ENCODE measurements at regions not wholly inside any gene's neighbourhood (a gene's known extent, or its start where the extent isn't known, plus 50 kb on each side); places are given as distances from the start of the nearest gene placed in this dataset.
A peak's percentile ranks its signal among the peaks of the same experiment; 100 is the strongest.

- no peak overlapping the region for H4K91ac ChIP-seq (ENCODE audit: low read depth, low read length)
These were observed 207.6 kb upstream of the PRICKLE2 start for GRCh38 chr3:64432870-64433269.

GRCh38 chr3:64431526-64432091, 206.3 kb upstream of the PRICKLE2 start:
- no peak overlapping the region for H2BK12ac ChIP-seq (ENCODE audit: low read length)
- H3K79me1 ChIP-seq (ENCODE audit: low read length) = no peaks in the 10 kb centered on the region
- H2BK5ac ChIP-seq (ENCODE audit: low read depth, low read length, poor library complexity) = no peak overlapping the region
- no peaks in the 10 kb centered on the region for H3K27me3 ChIP-seq (ENCODE audit: insufficient read depth, low read length)
- H3K9ac ChIP-seq (ENCODE audit: low read length) = no peak overlapping the region
- H3K4ac ChIP-seq (ENCODE audit: low read depth, low read length) = no peak overlapping the region
- no peaks in the 10 kb centered on the region for H3K4me1 ChIP-seq (ENCODE audit: control insufficient read depth in 1 of 2, insufficient read depth in 2 of 2, low read length in 2 of 2)
- H2AK5ac ChIP-seq (ENCODE audit: low read length) = no peak overlapping the region
- no peak overlapping the region for H3K27ac ChIP-seq (ENCODE audit: low read depth, low read length)
- H3K4me3 ChIP-seq (ENCODE audit: low read depth, low read length) = no peak overlapping the region
- H4K8ac ChIP-seq (ENCODE audit: low read depth, low read length) = no peak overlapping the region
- peaks cover 3% of the 10 kb centered on the region for H3K9me3 ChIP-seq (ENCODE audit: insufficient read depth, low read depth, low read length)
- H3K79me2 ChIP-seq (ENCODE audit: control insufficient read depth, insufficient read depth, low read length, poor library complexity) = no peaks in the 10 kb centered on the region
- H4K12ac ChIP-seq (ENCODE audit: low read depth, low read length) = no peak overlapping the region
- H3K23ac ChIP-seq (ENCODE audit: low read length) = no peak overlapping the region
- H3K36me3 ChIP-seq (ENCODE audit: control insufficient read depth in 1 of 2, insufficient read depth in 2 of 2, low read length in 2 of 2) = peaks cover 0 to 6% of the 10 kb centered on the region in 2 experiments
- H3K18ac ChIP-seq (ENCODE audit: low read length) = no peak overlapping the region
- H2AFZ ChIP-seq (ENCODE audit: insufficient read depth, low read length, poor library complexity) = no peak overlapping the region
- no peak overlapping the region for H3K4me2 ChIP-seq (ENCODE audit: low read length)
- no CpG with 5 or more reads among the region's 6 CpGs for WGBS (ENCODE audit: extremely low coverage, insufficient coverage, insufficient read length)
- no peak for DNase-seq
- H2BK120ac ChIP-seq (ENCODE audit: insufficient read depth, low read length, poor library complexity) = no peak overlapping the region
- H4K91ac ChIP-seq (ENCODE audit: low read depth, low read length) = no peak overlapping the region
- H3K14ac ChIP-seq (ENCODE audit: low read length) = no peak overlapping the region

More at GRCh38 chr3:64432870-64433269, 207.6 kb upstream of the PRICKLE2 start:
- no peak overlapping the region for H3K9ac ChIP-seq (ENCODE audit: low read length)
- no peaks in the 10 kb centered on the region for H3K79me1 ChIP-seq (ENCODE audit: low read length)
- H2BK120ac ChIP-seq (ENCODE audit: insufficient read depth, low read length, poor library complexity) = no peak overlapping the region
- H3K79me2 ChIP-seq (ENCODE audit: control insufficient read depth, insufficient read depth, low read length, poor library complexity) = no peaks in the 10 kb centered on the region
- no peak overlapping the region for H4K8ac ChIP-seq (ENCODE audit: low read depth, low read length)
- no peak overlapping the region for H2BK5ac ChIP-seq (ENCODE audit: low read depth, low read length, poor library complexity)
- H3K27ac ChIP-seq (ENCODE audit: low read depth, low read length) = no peak overlapping the region
- no peak overlapping the region for H3K23ac ChIP-seq (ENCODE audit: low read length)
- no peak overlapping the region for H3K18ac ChIP-seq (ENCODE audit: low read length)
- no peak for DNase-seq
- H3K4me1 ChIP-seq (ENCODE audit: control insufficient read depth in 1 of 2, insufficient read depth in 2 of 2, low read length in 2 of 2) = no peaks in the 10 kb centered on the region
- peaks cover 3% of the 10 kb centered on the region for H3K9me3 ChIP-seq (ENCODE audit: insufficient read depth, low read depth, low read length)
- no peak overlapping the region for H3K14ac ChIP-seq (ENCODE audit: low read length)
- no peak overlapping the region for H2AK5ac ChIP-seq (ENCODE audit: low read length)
- H3K4ac ChIP-seq (ENCODE audit: low read depth, low read length) = no peak overlapping the region
- no peak overlapping the region for H3K4me3 ChIP-seq (ENCODE audit: low read depth, low read length)
- H3K27me3 ChIP-seq (ENCODE audit: insufficient read depth, low read length) = no peaks in the 10 kb centered on the region
- WGBS (ENCODE audit: extremely low coverage, insufficient coverage, insufficient read length) = no CpG with 5 or more reads among the region's 3 CpGs
- no peak overlapping the region for H4K12ac ChIP-seq (ENCODE audit: low read depth, low read length)
- H3K36me3 ChIP-seq (ENCODE audit: control insufficient read depth in 1 of 2, insufficient read depth in 2 of 2, low read length in 2 of 2) = peaks cover 0 to 6% of the 10 kb centered on the region in 2 experiments
- no peak overlapping the region for H3K4me2 ChIP-seq (ENCODE audit: low read length)
- no peak overlapping the region for H2BK12ac ChIP-seq (ENCODE audit: low read length)
- H2AFZ ChIP-seq (ENCODE audit: insufficient read depth, low read length, poor library complexity) = no peak overlapping the region

DNA sequence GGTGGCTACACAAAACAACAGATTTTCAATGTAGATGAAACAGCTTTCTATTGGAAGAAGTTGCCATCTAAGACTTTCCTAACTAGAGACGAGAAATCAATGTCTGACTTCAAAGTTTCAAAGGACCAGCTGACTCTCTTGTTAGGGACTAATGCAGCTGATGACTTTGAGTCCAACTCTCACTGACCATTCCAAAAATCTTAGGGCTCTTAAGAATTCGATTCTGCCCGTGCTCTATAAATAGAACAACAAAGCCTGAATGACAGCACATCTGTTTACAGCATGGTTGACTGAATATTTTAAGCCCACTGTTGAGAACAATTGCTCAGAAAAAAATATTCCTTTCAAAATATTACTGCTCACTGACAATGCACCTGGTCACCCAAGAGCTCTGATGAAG, 202.4 kb upstream of the PRICKLE2 start:
- no peak for DNase-seq
- peaks cover 1% of the 10 kb centered on the region for H3K79me1 ChIP-seq (ENCODE audit: low read length)
- H2BK5ac ChIP-seq (ENCODE audit: low read depth, low read length, poor library complexity) = no peak overlapping the region
- peaks cover 0 to 2% of the 10 kb centered on the region in 2 experiments for H3K36me3 ChIP-seq (ENCODE audit: control insufficient read depth in 1 of 2, insufficient read depth in 2 of 2, low read length in 2 of 2)
- H2AFZ ChIP-seq (ENCODE audit: insufficient read depth, low read length, poor library complexity) = no peak overlapping the region
- H3K4ac ChIP-seq (ENCODE audit: low read depth, low read length) = no peak overlapping the region
- no peak overlapping the region for H3K23ac ChIP-seq (ENCODE audit: low read length)
- H3K4me3 ChIP-seq (ENCODE audit: low read depth, low read length) = no peak overlapping the region
- H3K27me3 ChIP-seq (ENCODE audit: insufficient read depth, low read length) = no peaks in the 10 kb centered on the region
- no peak overlapping the region for H4K12ac ChIP-seq (ENCODE audit: low read depth, low read length)
- H3K9ac ChIP-seq (ENCODE audit: low read length) = no peak overlapping the region
- WGBS (ENCODE audit: extremely low coverage, insufficient coverage, insufficient read length) = no CpG with 5 or more reads among the region's 3 CpGs
- no peak overlapping the region for H3K4me2 ChIP-seq (ENCODE audit: low read length)
- H4K8ac ChIP-seq (ENCODE audit: low read depth, low read length) = no peak overlapping the region
- no peak overlapping the region for H2BK12ac ChIP-seq (ENCODE audit: low read length)
- peaks cover 0 to 9% of the 10 kb centered on the region in 2 experiments for H3K4me1 ChIP-seq (ENCODE audit: control insufficient read depth in 1 of 2, insufficient read depth in 2 of 2, low read length in 2 of 2)
- no peak overlapping the region for H3K14ac ChIP-seq (ENCODE audit: low read length)
- no peaks in the 10 kb centered on the region for H3K9me3 ChIP-seq (ENCODE audit: insufficient read depth, low read depth, low read length)
- H3K27ac ChIP-seq (ENCODE audit: low read depth, low read length) = no peak overlapping the region
- no peak overlapping the region for H2AK5ac ChIP-seq (ENCODE audit: low read length)
- no peak overlapping the region for H2BK120ac ChIP-seq (ENCODE audit: insufficient read depth, low read length, poor library complexity)
- H3K79me2 ChIP-seq (ENCODE audit: control insufficient read depth, insufficient read depth, low read length, poor library complexity) = no peaks in the 10 kb centered on the region
- no peak overlapping the region for H3K18ac ChIP-seq (ENCODE audit: low read length)
- H4K91ac ChIP-seq (ENCODE audit: low read depth, low read length) = no peak overlapping the region

GRCh38 chr3:64426551-64426950, 201.3 kb upstream of the PRICKLE2 start:
- H3K9ac ChIP-seq (ENCODE audit: low read length) = no peak overlapping the region
- no CpG with 5 or more reads among the region's 3 CpGs for WGBS (ENCODE audit: extremely low coverage, insufficient coverage, insufficient read length)
- no peak overlapping the region for H3K27ac ChIP-seq (ENCODE audit: low read depth, low read length)

More at GRCh38 chr3:64426551-64426950, 201.3 kb upstream of the PRICKLE2 start:
- Histone ChIP-seq H3K23ac (ENCODE audit: low read length) (no peak overlapping the region), H3K4me3 (ENCODE audit: low read depth, low read length) (no peak overlapping the region), H2BK120ac (ENCODE audit: insufficient read depth, low read length, poor library complexity) (no peak overlapping the region), H3K27me3 (ENCODE audit: insufficient read depth, low read length) (no peaks in the 10 kb centered on the region), H2BK5ac (ENCODE audit: low read depth, low read length, poor library complexity) (no peak overlapping the region), H2AK5ac (ENCODE audit: low read length) (no peak overlapping the region), H3K79me1 (ENCODE audit: low read length) (peaks cover 1% of the 10 kb centered on the region), H3K36me3 (ENCODE audit: control insufficient read depth in 1 of 2, insufficient read depth in 2 of 2, low read length in 2 of 2) (peaks cover 0 to 2% of the 10 kb centered on the region in 2 experiments), H4K12ac (ENCODE audit: low read depth, low read length) (no peak overlapping the region), H3K4me1 (ENCODE audit: control insufficient read depth in 1 of 2, insufficient read depth in 2 of 2, low read length in 2 of 2) (peaks cover 0 to 9% of the 10 kb centered on the region in 2 experiments), H3K14ac (ENCODE audit: low read length) (no peak overlapping the region), H2AFZ (ENCODE audit: insufficient read depth, low read length, poor library complexity) (no peak overlapping the region), H3K79me2 (ENCODE audit: control insufficient read depth, insufficient read depth, low read length, poor library complexity) (no peaks in the 10 kb centered on the region), H3K4ac (ENCODE audit: low read depth, low read length) (no peak overlapping the region), H3K18ac (ENCODE audit: low read length) (no peak overlapping the region), H4K91ac (ENCODE audit: low read depth, low read length) (no peak overlapping the region), H4K8ac (ENCODE audit: low read depth, low read length) (no peak overlapping the region), H3K4me2 (ENCODE audit: low read length) (no peak overlapping the region), H2BK12ac (ENCODE audit: low read length) (no peak overlapping the region), H3K9me3 (ENCODE audit: insufficient read depth, low read depth, low read length) (no peaks in the 10 kb centered on the region)
- DNase-seq = peak in 1 of 2 donors; percentile 17

All from trophoblast cell (in vitro differentiated cells and primary cell).